ENCODE measurements at regions not wholly inside any gene's neighbourhood (a gene's known extent, or its start where the extent isn't known, plus 50 kb on each side); places are given as distances from the start of the nearest gene placed in this dataset.

DNA sequence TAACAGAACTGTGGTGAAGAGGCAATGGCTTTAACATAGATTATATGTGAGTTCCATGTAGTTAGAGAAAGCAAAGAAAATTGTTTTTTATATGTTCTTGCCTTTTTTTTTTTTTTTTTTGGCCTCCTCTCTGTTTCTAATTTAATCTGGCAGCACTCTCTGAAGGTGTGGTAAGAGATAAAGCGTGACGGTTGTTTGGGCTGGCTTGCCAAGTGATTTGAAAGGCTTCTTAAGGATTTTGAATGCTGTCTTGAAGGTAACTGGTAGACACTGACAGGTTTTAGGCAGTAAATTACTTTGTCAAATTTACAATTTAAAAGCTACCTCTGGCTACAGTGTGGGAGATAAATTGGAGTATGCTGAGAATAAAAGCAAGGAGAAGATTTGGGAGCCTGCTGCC lies 269.3 kb upstream of the HS3ST1 start:
- H3K27ac ChIP-seq (ENCODE audit: low read depth, low read length, poor library complexity, severe bottlenecking) = no peak overlapping the region
- no peaks in the 10 kb centered on the region for H3K27me3 ChIP-seq (replicated peaks; ENCODE audit: insufficient read depth, low read depth, low read length, poor library complexity)
- no peaks in the 10 kb centered on the region for H3K36me3 ChIP-seq (ENCODE audit: insufficient read depth, low read length, poor library complexity, severe bottlenecking)
- ChIA-PET POLR2A (ENCODE audit: low non-redundant PET) (no interaction called here), CTCF (no interaction called here)
- DNase-seq (ENCODE audit: low spot score) = no peak
- peaks cover 21% of the 10 kb centered on the region for H3K9me3 ChIP-seq (ENCODE audit: low read depth, low read length, poor library complexity, severe bottlenecking)
- H3K4me3 ChIP-seq (ENCODE audit: low read depth, low read length, poor library complexity, severe bottlenecking) = no peak overlapping the region
- no TSS peak for BruUV-seq (replicated peaks)
- TF ChIP-seq CTCF (conservative IDR thresholded peaks at IDR 0.05; ENCODE audit: low read depth, low read length) (no peak), EZH2 (IDR thresholded peaks at IDR 0.05; ENCODE audit: borderline replicate concordance, low read depth, low read length, poor library complexity, severe bottlenecking) (no peak)
- H3K4me1 ChIP-seq (ENCODE audit: insufficient read depth, low read length, poor library complexity, severe bottlenecking) = no peaks in the 10 kb centered on the region
- intact Hi-C loops (cut with micrococcal nuclease; ENCODE audit: unreplicated experiment) = no loop called here

DNA sequence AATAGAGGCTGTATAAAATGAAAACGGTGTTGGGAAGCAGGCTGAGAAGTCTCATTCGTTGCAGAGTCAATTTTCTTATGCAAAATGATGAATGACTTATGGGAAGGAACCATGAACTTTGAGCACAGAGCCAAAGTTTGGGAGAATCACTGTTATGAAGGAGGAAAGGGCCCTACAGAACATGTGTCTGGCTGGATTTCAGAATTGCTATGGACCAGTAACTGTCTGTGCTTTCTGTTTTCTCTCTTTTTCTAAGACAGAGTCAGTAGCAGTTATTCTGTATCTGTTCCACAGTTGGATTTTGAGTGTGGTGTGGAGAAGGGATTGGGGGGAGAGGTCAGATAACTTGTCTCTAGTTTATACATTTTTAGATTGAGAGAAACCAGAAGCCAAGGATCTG lies 265.0 kb upstream of the HS3ST1 start:
- no peak for TF ChIP-seq CTCF (conservative IDR thresholded peaks at IDR 0.05; ENCODE audit: low read depth, low read length)
- TF ChIP-seq EZH2 (IDR thresholded peaks at IDR 0.05; ENCODE audit: borderline replicate concordance, low read depth, low read length, poor library complexity, severe bottlenecking) = no peak
- ChIA-PET CTCF (no interaction called here), POLR2A (ENCODE audit: low non-redundant PET) (no interaction called here)
- H3K4me1 ChIP-seq (ENCODE audit: insufficient read depth, low read length, poor library complexity, severe bottlenecking) = no peaks in the 10 kb centered on the region
- no peak overlapping the region for H3K4me3 ChIP-seq (ENCODE audit: low read depth, low read length, poor library complexity, severe bottlenecking)
- H3K27me3 ChIP-seq (replicated peaks; ENCODE audit: insufficient read depth, low read depth, low read length, poor library complexity) = no peaks in the 10 kb centered on the region
- no peaks in the 10 kb centered on the region for H3K36me3 ChIP-seq (ENCODE audit: insufficient read depth, low read length, poor library complexity, severe bottlenecking)
- intact Hi-C loops (cut with micrococcal nuclease; ENCODE audit: unreplicated experiment) = no loop called here
- BruUV-seq (replicated peaks) = no TSS peak
- no peak overlapping the region for H3K27ac ChIP-seq (ENCODE audit: low read depth, low read length, poor library complexity, severe bottlenecking)
- peaks cover 26% of the 10 kb centered on the region for H3K9me3 ChIP-seq (ENCODE audit: low read depth, low read length, poor library complexity, severe bottlenecking)
- DNase-seq (ENCODE audit: low spot score) = no peak

GRCh38 chr4:11691236-11691635 lies 262.5 kb upstream of the HS3ST1 start:
- no peaks in the 10 kb centered on the region for H3K4me1 ChIP-seq (ENCODE audit: insufficient read depth, low read length, poor library complexity, severe bottlenecking)
- BruUV-seq (replicated peaks) = no TSS peak
- TF ChIP-seq EZH2 (IDR thresholded peaks at IDR 0.05; ENCODE audit: borderline replicate concordance, low read depth, low read length, poor library complexity, severe bottlenecking) (no peak), CTCF (conservative IDR thresholded peaks at IDR 0.05; ENCODE audit: low read depth, low read length) (no peak)
- no peaks in the 10 kb centered on the region for H3K36me3 ChIP-seq (ENCODE audit: insufficient read depth, low read length, poor library complexity, severe bottlenecking)
- ChIA-PET CTCF (no interaction called here), POLR2A (ENCODE audit: low non-redundant PET) (no interaction called here)
- DNase-seq (ENCODE audit: low spot score) = no peak
- intact Hi-C loops (cut with micrococcal nuclease; ENCODE audit: unreplicated experiment) = no loop called here
- H3K9me3 ChIP-seq (ENCODE audit: low read depth, low read length, poor library complexity, severe bottlenecking) = peaks cover 32% of the 10 kb centered on the region
- no peak overlapping the region for H3K27ac ChIP-seq (ENCODE audit: low read depth, low read length, poor library complexity, severe bottlenecking)
- H3K4me3 ChIP-seq (ENCODE audit: low read depth, low read length, poor library complexity, severe bottlenecking) = no peak overlapping the region
- H3K27me3 ChIP-seq (replicated peaks; ENCODE audit: insufficient read depth, low read depth, low read length, poor library complexity) = no peaks in the 10 kb centered on the region

All from A673 (cell line).